Stomach (tissue), 8 donors: ENCODE measurements at regions not wholly inside any gene's neighbourhood (a gene's known extent, or its start where the extent isn't known, plus 50 kb on each side); places are given as distances from the start of the nearest gene placed in this dataset.
A peak's percentile ranks its signal among the peaks of the same experiment; 100 is the strongest.

Source experiments
- DNase-seq, 2 donors: peaks; one replicate each; pipeline versions ENCODE4 v3.0.0 to v3.0.0-alpha.2; 2013 to 2019
- H3K27ac ChIP-seq, 5 donors: fragments of 200-600 bp in 4 of 5; sonication (generic) in 4 of 5; one replicate each; pipeline ENCODE4 v1.5.1; 2013 to 2019; ENCODE audit warnings: mild to moderate bottlenecking in 1 of 5, moderate library complexity in 1 of 5
- H3K27me3 ChIP-seq, 3 donors: fragments of 200-600 bp; sonication (generic); one replicate each; pipeline ENCODE4 v1.5.1; 2017 to 2019; ENCODE audit warnings: mixed run types in 1 of 3
- H3K36me3 ChIP-seq, 4 donors: fragments of 200-600 bp; sonication (generic); 1 replicate in 3 of 4; 2 replicates in 1 of 4; pipeline ENCODE4 v1.5.1; 2016 to 2019
- H3K4me1 ChIP-seq, 4 donors: fragments of 200-600 bp; sonication (generic); one replicate each; pipeline ENCODE4 v1.5.1; 2016 to 2019
- H3K4me3 ChIP-seq, 4 donors: fragments of 200-600 bp; sonication (generic) in 3 of 4; one replicate each; pipeline ENCODE4 v1.5.1; 2016 to 2019; ENCODE audit warnings: mild to moderate bottlenecking in 1 of 4
- H3K9me3 ChIP-seq, 4 donors: fragments of 200-600 bp; sonication (generic); one replicate each; pipeline ENCODE4 v1.5.1; 2016 to 2019
- EP300 ChIP-seq: sonication (generic); formaldehyde crosslinking; IDR thresholded peaks from one replicate; pipeline ENCODE4 v1.6.1; 2017; ENCODE audit warnings: antibody characterized with exemption
- POLR2A ChIP-seq, 4 donors: fragments of 450-650 bp; IDR thresholded peaks; one replicate each; pipeline ENCODE4 v1.6.1; 2016; ENCODE audit warnings: antibody characterized with exemption in 4 of 4, control low read depth in 2 of 4, mild to moderate bottlenecking in 1 of 4, moderate library complexity in 1 of 4
- POLR2AphosphoS5 ChIP-seq, 3 donors: sonication (generic); formaldehyde crosslinking; IDR thresholded peaks; one replicate each; pipeline ENCODE4 v1.6.1; 2016; ENCODE audit warnings: antibody characterized with exemption in 3 of 3
- WGBS, 5 donors: extraction: QIAGEN DNeasy Blood & Tissue Kit in 3 of 5; methylation state at CpG; one replicate each; pipeline versions ENCODE4 v1.1.5 to v1.1.7; 2013 to 2018; 5-methylcytosine and 5-hydroxymethylcytosine counted together
- intact Hi-C: fragments of 100-400 bp; cut with DNase I; formaldehyde crosslinking; loops from one replicate; pipeline ENCODE4 v1.15.1; 2023; ENCODE audit warnings: low total_unique reads
- TF ChIP-seq, protein P1 (sequence below), 7 experiments: fragments of 450-650 bp in 4 of 7; fragments of 200-600 bp in 3 of 7; sonication (generic) in 3 of 7; IDR thresholded peaks; one replicate each; pipeline ENCODE4 v1.5.1; 2016 to 2019; ENCODE audit warnings: antibody characterized with exemption in 7 of 7, control low read depth in 2 of 7, mild to moderate bottlenecking in 1 of 7
- donor health status: healthy with polysubstance abuse.
- donor health status: Bipolar disorder and iron deficiency.
- donor health status: healthy.

DNA sequence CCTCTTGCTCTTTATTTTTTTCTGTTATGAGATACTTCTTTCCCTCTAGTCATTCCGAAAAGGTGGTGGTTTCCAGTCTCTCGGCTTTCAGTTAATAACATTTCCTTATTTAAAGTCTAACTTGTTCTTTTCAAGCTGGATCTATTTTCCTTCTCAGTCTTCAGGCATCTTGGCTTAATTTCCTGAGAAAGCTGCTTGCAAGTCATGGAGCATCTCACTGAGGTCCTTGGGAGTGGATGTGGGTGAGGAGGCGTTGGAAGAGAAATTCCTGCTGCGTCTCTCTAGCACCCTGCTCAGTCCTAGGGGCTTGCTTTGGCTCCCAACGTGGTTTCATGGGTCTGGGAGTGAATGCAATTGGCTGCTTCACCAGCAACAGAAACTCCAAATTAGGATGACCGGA is 210.2 kb upstream of the MKI67 start:
- 72 to 75% (median 73%) methylated on average over 6 of the region's 6 CpGs for WGBS, 5 donors
- TF ChIP-seq POLR2AphosphoS5 (IDR thresholded peaks at IDR 0.05) (no peak), EP300 (no peak), POLR2A (IDR thresholded peaks at IDR 0.05) (no peak)
- TF ChIP-seq, protein P1, sequence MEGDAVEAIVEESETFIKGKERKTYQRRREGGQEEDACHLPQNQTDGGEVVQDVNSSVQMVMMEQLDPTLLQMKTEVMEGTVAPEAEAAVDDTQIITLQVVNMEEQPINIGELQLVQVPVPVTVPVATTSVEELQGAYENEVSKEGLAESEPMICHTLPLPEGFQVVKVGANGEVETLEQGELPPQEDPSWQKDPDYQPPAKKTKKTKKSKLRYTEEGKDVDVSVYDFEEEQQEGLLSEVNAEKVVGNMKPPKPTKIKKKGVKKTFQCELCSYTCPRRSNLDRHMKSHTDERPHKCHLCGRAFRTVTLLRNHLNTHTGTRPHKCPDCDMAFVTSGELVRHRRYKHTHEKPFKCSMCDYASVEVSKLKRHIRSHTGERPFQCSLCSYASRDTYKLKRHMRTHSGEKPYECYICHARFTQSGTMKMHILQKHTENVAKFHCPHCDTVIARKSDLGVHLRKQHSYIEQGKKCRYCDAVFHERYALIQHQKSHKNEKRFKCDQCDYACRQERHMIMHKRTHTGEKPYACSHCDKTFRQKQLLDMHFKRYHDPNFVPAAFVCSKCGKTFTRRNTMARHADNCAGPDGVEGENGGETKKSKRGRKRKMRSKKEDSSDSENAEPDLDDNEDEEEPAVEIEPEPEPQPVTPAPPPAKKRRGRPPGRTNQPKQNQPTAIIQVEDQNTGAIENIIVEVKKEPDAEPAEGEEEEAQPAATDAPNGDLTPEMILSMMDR (IDR thresholded peaks at IDR 0.05): no peak
- Histone ChIP-seq H3K27ac (no peak overlapping the region), H3K9me3 (peaks cover 0 to 6% (median 0%) of the 10 kb centered on the region in 4 donors), H3K4me1 (no peaks in the 10 kb centered on the region), H3K36me3 (no peaks in the 10 kb centered on the region), H3K4me3 (no peak overlapping the region), H3K27me3 (no peaks in the 10 kb centered on the region)
- no peak for DNase-seq
- intact Hi-C loops: no loop called here

DNA sequence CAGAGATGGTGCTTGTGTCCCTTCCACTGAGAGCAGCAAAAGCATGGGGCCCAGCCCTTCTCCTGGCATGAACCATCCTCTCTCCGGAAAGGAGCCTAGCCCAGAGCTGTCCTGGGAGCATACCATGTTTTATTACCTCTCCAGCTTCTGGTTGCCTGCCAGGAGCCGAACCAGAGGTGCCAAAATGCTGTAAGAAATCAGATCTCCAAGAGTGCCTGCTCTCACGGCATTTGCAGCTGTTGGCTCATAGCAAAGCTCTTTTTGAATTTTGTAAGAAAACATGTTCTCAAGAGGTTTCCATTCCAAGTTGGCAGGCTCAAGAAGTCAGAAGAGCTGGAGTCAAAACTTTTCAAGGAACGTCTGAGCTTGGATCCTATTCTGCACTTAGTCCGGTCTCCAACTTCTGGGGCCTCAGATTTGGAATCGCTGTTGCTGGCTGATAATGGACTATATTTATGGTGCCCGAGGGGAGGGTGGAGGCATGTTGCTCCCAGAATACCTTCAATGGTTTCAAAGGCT is 211.7 kb upstream of the MKI67 start:
- TF ChIP-seq EP300: no peak
- TF ChIP-seq POLR2AphosphoS5 (IDR thresholded peaks at IDR 0.05): no peak
- TF ChIP-seq, protein P1 (IDR thresholded peaks at IDR 0.05): no peak
- TF ChIP-seq POLR2A (IDR thresholded peaks at IDR 0.05): no peak
- WGBS, 5 donors: 45 to 66% (median 61%) methylated on average over 6 to 7 of the region's 7 CpGs
- peaks cover 0 to 6% (median 0%) of the 10 kb centered on the region in 4 donors for H3K9me3 ChIP-seq
- H3K36me3 ChIP-seq: no peaks in the 10 kb centered on the region
- no peak overlapping the region for H3K27ac ChIP-seq
- intact Hi-C loops: no loop called here
- peak in 1 of 2 donors; percentile 62 for DNase-seq
- no peaks in the 10 kb centered on the region for H3K4me1 ChIP-seq
- no peaks in the 10 kb centered on the region for H3K27me3 ChIP-seq
- H3K4me3 ChIP-seq: no peak overlapping the region

DNA sequence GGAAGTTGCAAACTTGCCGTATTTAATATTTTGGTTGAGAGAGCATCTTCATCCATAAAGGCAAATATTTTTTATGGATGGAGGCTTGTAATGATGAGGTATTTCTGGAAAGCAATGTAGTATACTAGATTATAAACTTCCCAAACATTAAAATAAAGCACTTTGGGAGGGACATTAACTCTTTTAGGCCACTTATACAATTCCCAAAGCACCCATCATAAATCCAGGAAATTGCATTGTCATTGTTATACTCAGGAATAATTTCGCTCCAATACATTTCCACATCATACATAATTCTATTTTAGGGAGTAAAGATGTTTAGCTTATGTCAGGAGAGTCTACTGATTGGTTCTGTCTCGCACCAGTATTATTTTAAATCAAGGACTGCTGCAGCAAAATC is 212.7 kb upstream of the MKI67 start:
- no peak overlapping the region for H3K27ac ChIP-seq
- TF ChIP-seq, protein P1 (IDR thresholded peaks at IDR 0.05): no peak
- TF ChIP-seq EP300 (no peak), POLR2A (IDR thresholded peaks at IDR 0.05) (no peak), POLR2AphosphoS5 (IDR thresholded peaks at IDR 0.05) (no peak)
- H3K4me3 ChIP-seq: no peak overlapping the region
- WGBS, 5 donors: 70 to 75% (median 73%) methylated on average over 3 of the region's 3 CpGs
- no peaks in the 10 kb centered on the region for H3K36me3 ChIP-seq
- no peaks in the 10 kb centered on the region for H3K4me1 ChIP-seq
- no peaks in the 10 kb centered on the region for H3K9me3 ChIP-seq
- intact Hi-C loops: no loop called here
- DNase-seq: no peak
- H3K27me3 ChIP-seq: no peaks in the 10 kb centered on the region

DNA sequence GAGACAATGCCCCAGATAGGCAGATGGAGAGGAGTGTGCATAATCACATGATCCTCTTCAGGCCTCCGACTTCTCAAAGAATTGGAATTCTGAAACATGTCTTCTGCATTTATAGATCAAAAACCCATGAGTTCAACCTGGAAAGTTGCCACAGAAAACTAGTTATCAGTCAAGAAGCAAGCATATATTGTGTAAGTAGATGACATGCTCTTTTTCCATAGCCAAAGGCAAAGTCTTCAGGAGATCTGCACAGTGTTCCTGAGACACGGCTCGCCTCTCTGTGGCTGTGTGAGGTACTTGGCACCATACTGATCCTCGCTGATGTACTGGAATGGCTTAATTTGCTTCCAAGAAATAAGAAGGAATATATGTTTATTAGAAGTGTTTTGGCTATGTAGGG is 213.5 kb upstream of the MKI67 start:
- WGBS, 5 donors: 61 to 83% (median 71%) methylated on average over 4 of the region's 4 CpGs
- DNase-seq: peak in 1 of 2 donors; percentile 35
- intact Hi-C loops: no loop called here
- Histone ChIP-seq H3K9me3 (no peaks in the 10 kb centered on the region), H3K27ac (no peak overlapping the region), H3K4me1 (no peaks in the 10 kb centered on the region), H3K4me3 (no peak overlapping the region), H3K27me3 (no peaks in the 10 kb centered on the region), H3K36me3 (no peaks in the 10 kb centered on the region)
- TF ChIP-seq, protein P1 (IDR thresholded peaks at IDR 0.05): no peak
